ENCODE measurements at regions not wholly inside any gene's neighbourhood (a gene's known extent, or its start where the extent isn't known, plus 50 kb on each side); places are given as distances from the start of the nearest gene placed in this dataset.

DNA sequence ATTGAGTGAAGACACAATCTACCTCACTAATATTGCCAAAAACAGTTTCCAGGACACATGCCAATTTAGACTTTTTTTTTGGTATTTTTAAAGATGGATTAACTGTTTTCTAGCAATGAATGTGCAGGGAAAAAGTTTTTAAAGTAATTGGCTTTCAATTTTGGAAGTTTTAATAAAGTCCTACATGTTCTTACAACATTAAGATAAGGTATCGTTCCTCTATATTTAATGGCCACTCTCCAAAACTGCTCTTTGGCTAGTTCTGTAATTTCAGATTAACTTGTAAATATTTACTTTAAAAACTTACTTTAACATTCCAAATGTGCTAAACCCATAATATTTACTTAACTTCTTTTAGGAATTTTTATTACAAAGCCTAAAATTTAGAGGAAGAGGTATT is 1332.2 kb upstream of the PRMT6 start:
- no peak overlapping the region for H3K9ac ChIP-seq (ENCODE audit: low read depth, low read length, poor library complexity)
- H4K8ac ChIP-seq (ENCODE audit: low read depth, low read length): no peak overlapping the region
- H3K4me1 ChIP-seq (ENCODE audit: control insufficient read depth in 2 of 2, insufficient read depth in 1 of 2, low read depth in 1 of 2, low read length in 2 of 2): no peaks in the 10 kb centered on the region
- H3K23ac ChIP-seq (ENCODE audit: low read depth, low read length, poor library complexity): no peak overlapping the region
- no peak overlapping the region for H3K14ac ChIP-seq (ENCODE audit: low read length)
- no peak overlapping the region for H2BK12ac ChIP-seq (ENCODE audit: low read length)
- no peak overlapping the region for H3K18ac ChIP-seq (ENCODE audit: low read length)
- no peak overlapping the region for H3K4ac ChIP-seq (ENCODE audit: low read length)
- no peak overlapping the region for H2AK5ac ChIP-seq (ENCODE audit: low read depth, low read length)
- no peak overlapping the region for H3K4me3 ChIP-seq (ENCODE audit: low read length in 2 of 2)
- H3K9me3 ChIP-seq (replicated peaks in 1 of 2; ENCODE audit: control insufficient read depth in 2 of 2, insufficient read depth in 1 of 2, low read depth in 1 of 2, low read length in 2 of 2): no peaks in the 10 kb centered on the region
- H3K4me2 ChIP-seq (ENCODE audit: insufficient read depth, low read length, poor library complexity, severe bottlenecking): no peak overlapping the region
- H3K27ac ChIP-seq (replicated peaks; ENCODE audit: low read length): no peak overlapping the region
- no peaks in the 10 kb centered on the region for H3K27me3 ChIP-seq (ENCODE audit: control insufficient read depth in 3 of 3, insufficient read depth in 3 of 3, low read depth in 1 of 3, low read length in 3 of 3)
- H3K79me1 ChIP-seq (ENCODE audit: low read depth, low read length): no peaks in the 10 kb centered on the region
- no peak for DNase-seq (ENCODE audit: low spot score)
- H2BK5ac ChIP-seq (ENCODE audit: low read length): no peak overlapping the region
- no peak overlapping the region for H2BK120ac ChIP-seq (ENCODE audit: low read depth, low read length)
- WGBS, 2 donors (ENCODE audit: extremely low coverage in 2 of 2, insufficient read length in 2 of 2, insufficient replicate concordance in 1 of 2): no CpG with 5 or more reads among the region's 1 CpG
- H2BK15ac ChIP-seq (ENCODE audit: low read length): no peak overlapping the region
- H2AFZ ChIP-seq (ENCODE audit: low read length): no peak overlapping the region
- H3K36me3 ChIP-seq (replicated peaks in 1 of 2; ENCODE audit: control insufficient read depth in 2 of 2, insufficient read depth in 2 of 2, low read length in 2 of 2): no peaks in the 10 kb centered on the region
- H4K91ac ChIP-seq (ENCODE audit: low read depth, low read length, poor library complexity): no peak overlapping the region

DNA sequence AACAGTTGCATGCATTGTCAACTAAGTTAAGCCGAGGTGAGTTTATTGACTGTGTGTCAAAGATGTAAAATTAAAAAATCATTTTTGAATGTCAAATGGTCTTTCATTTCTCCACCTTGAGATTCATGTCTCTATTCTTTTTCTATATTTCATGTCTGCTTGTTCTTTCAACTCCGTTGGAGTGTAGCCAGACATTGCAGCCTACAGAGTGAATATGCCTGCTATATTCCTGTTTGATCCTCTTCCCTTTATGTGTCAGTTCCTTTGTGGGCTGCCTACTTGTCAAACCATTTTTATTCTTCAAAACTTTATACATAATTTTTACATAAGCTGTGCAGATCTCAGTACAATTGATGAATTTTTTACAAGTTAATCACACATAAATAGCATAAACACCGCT is 1325.8 kb upstream of the PRMT6 start:
- no peaks in the 10 kb centered on the region for H3K36me3 ChIP-seq (replicated peaks in 1 of 2; ENCODE audit: control insufficient read depth in 2 of 2, insufficient read depth in 2 of 2, low read length in 2 of 2)
- H3K4me2 ChIP-seq (ENCODE audit: insufficient read depth, low read length, poor library complexity, severe bottlenecking): no peak overlapping the region
- no peak overlapping the region for H4K91ac ChIP-seq (ENCODE audit: low read depth, low read length, poor library complexity)
- no peak overlapping the region for H3K14ac ChIP-seq (ENCODE audit: low read length)
- H3K4me1 ChIP-seq (ENCODE audit: control insufficient read depth in 2 of 2, insufficient read depth in 1 of 2, low read depth in 1 of 2, low read length in 2 of 2): no peaks in the 10 kb centered on the region
- no peak overlapping the region for H2BK5ac ChIP-seq (ENCODE audit: low read length)
- no peak overlapping the region for H3K27ac ChIP-seq (replicated peaks; ENCODE audit: low read length)
- no peak overlapping the region for H2BK15ac ChIP-seq (ENCODE audit: low read length)
- no peaks in the 10 kb centered on the region for H3K9me3 ChIP-seq (replicated peaks in 1 of 2; ENCODE audit: control insufficient read depth in 2 of 2, insufficient read depth in 1 of 2, low read depth in 1 of 2, low read length in 2 of 2)
- H3K4me3 ChIP-seq (ENCODE audit: low read length in 2 of 2): no peak overlapping the region
- H4K8ac ChIP-seq (ENCODE audit: low read depth, low read length): no peak overlapping the region
- no peak overlapping the region for H2AFZ ChIP-seq (ENCODE audit: low read length)
- H2BK120ac ChIP-seq (ENCODE audit: low read depth, low read length): no peak overlapping the region
- H3K18ac ChIP-seq (ENCODE audit: low read length): no peak overlapping the region
- H3K23ac ChIP-seq (ENCODE audit: low read depth, low read length, poor library complexity): no peak overlapping the region
- no peak for DNase-seq (ENCODE audit: low spot score)
- no peaks in the 10 kb centered on the region for H3K79me1 ChIP-seq (ENCODE audit: low read depth, low read length)
- no peak overlapping the region for H2BK12ac ChIP-seq (ENCODE audit: low read length)
- H2AK5ac ChIP-seq (ENCODE audit: low read depth, low read length): no peak overlapping the region
- no peak overlapping the region for H3K9ac ChIP-seq (ENCODE audit: low read depth, low read length, poor library complexity)
- no peak overlapping the region for H3K4ac ChIP-seq (ENCODE audit: low read length)
- H3K27me3 ChIP-seq (ENCODE audit: control insufficient read depth in 3 of 3, insufficient read depth in 3 of 3, low read depth in 1 of 3, low read length in 3 of 3): no peaks in the 10 kb centered on the region
- WGBS, 2 donors (ENCODE audit: extremely low coverage in 2 of 2, insufficient read length in 2 of 2, insufficient replicate concordance in 1 of 2): no CpG with 5 or more reads among the region's 3 CpGs

- Histone ChIP-seq H2BK5ac (ENCODE audit: low read length) (no peak overlapping the region), H3K14ac (ENCODE audit: low read length) (no peak overlapping the region), H2BK12ac (ENCODE audit: low read length) (no peak overlapping the region), H2BK120ac (ENCODE audit: low read depth, low read length) (no peak overlapping the region), H3K9me3 (replicated peaks in 1 of 2; ENCODE audit: control insufficient read depth in 2 of 2, insufficient read depth in 1 of 2, low read depth in 1 of 2, low read length in 2 of 2) (no peaks in the 10 kb centered on the region), H4K91ac (ENCODE audit: low read depth, low read length, poor library complexity) (no peak overlapping the region), H3K4me1 (ENCODE audit: control insufficient read depth in 2 of 2, insufficient read depth in 1 of 2, low read depth in 1 of 2, low read length in 2 of 2) (no peaks in the 10 kb centered on the region), H3K4ac (ENCODE audit: low read length) (no peak overlapping the region), H4K8ac (ENCODE audit: low read depth, low read length) (no peak overlapping the region), H3K4me2 (ENCODE audit: insufficient read depth, low read length, poor library complexity, severe bottlenecking) (no peak overlapping the region), H2AFZ (ENCODE audit: low read length) (no peak overlapping the region), H2BK15ac (ENCODE audit: low read length) (no peak overlapping the region), H2AK5ac (ENCODE audit: low read depth, low read length) (no peak overlapping the region), H3K79me1 (ENCODE audit: low read depth, low read length) (no peaks in the 10 kb centered on the region), H3K4me3 (ENCODE audit: low read length in 2 of 2) (no peak overlapping the region), H3K27ac (replicated peaks; ENCODE audit: low read length) (no peak overlapping the region), H3K9ac (ENCODE audit: low read depth, low read length, poor library complexity) (no peak overlapping the region), H3K23ac (ENCODE audit: low read depth, low read length, poor library complexity) (no peak overlapping the region), H3K36me3 (replicated peaks in 1 of 2; ENCODE audit: control insufficient read depth in 2 of 2, insufficient read depth in 2 of 2, low read length in 2 of 2) (no peaks in the 10 kb centered on the region), H3K18ac (ENCODE audit: low read length) (no peak overlapping the region), H3K27me3 (ENCODE audit: control insufficient read depth in 3 of 3, insufficient read depth in 3 of 3, low read depth in 1 of 3, low read length in 3 of 3) (no peaks in the 10 kb centered on the region)
- no CpG with 5 or more reads among the region's 3 CpGs for whole genome bisulfite sequencing, 2 donors (ENCODE audit: extremely low coverage in 2 of 2, insufficient read length in 2 of 2, insufficient replicate concordance in 1 of 2)
- DNase-seq (ENCODE audit: low spot score): no peak
Observed at GRCh38 chr1:105736349-105736748, 1320.1 kb upstream of the PRMT6 start.

- Histone ChIP-seq H2AFZ (ENCODE audit: low read length) (no peak overlapping the region), H4K91ac (ENCODE audit: low read depth, low read length, poor library complexity) (no peak overlapping the region), H3K9ac (ENCODE audit: low read depth, low read length, poor library complexity) (no peak overlapping the region), H3K79me1 (ENCODE audit: low read depth, low read length) (no peaks in the 10 kb centered on the region), H3K23ac (ENCODE audit: low read depth, low read length, poor library complexity) (no peak overlapping the region), H2BK12ac (ENCODE audit: low read length) (no peak overlapping the region), H3K18ac (ENCODE audit: low read length) (no peak overlapping the region), H3K4me1 (ENCODE audit: control insufficient read depth in 2 of 2, insufficient read depth in 1 of 2, low read depth in 1 of 2, low read length in 2 of 2) (no peaks in the 10 kb centered on the region), H3K36me3 (replicated peaks in 1 of 2; ENCODE audit: control insufficient read depth in 2 of 2, insufficient read depth in 2 of 2, low read length in 2 of 2) (no peaks in the 10 kb centered on the region), H4K8ac (ENCODE audit: low read depth, low read length) (no peak overlapping the region), H3K4ac (ENCODE audit: low read length) (no peak overlapping the region), H3K27ac (replicated peaks; ENCODE audit: low read length) (no peak overlapping the region), H3K27me3 (ENCODE audit: control insufficient read depth in 3 of 3, insufficient read depth in 3 of 3, low read depth in 1 of 3, low read length in 3 of 3) (no peaks in the 10 kb centered on the region), H3K4me3 (ENCODE audit: low read length in 2 of 2) (no peak overlapping the region), H2BK15ac (ENCODE audit: low read length) (no peak overlapping the region), H2BK120ac (ENCODE audit: low read depth, low read length) (no peak overlapping the region), H2AK5ac (ENCODE audit: low read depth, low read length) (no peak overlapping the region), H2BK5ac (ENCODE audit: low read length) (no peak overlapping the region), H3K9me3 (replicated peaks in 1 of 2; ENCODE audit: control insufficient read depth in 2 of 2, insufficient read depth in 1 of 2, low read depth in 1 of 2, low read length in 2 of 2) (peaks cover 0 to 2% of the 10 kb centered on the region in 2 donors), H3K14ac (ENCODE audit: low read length) (no peak overlapping the region), H3K4me2 (ENCODE audit: insufficient read depth, low read length, poor library complexity, severe bottlenecking) (no peak overlapping the region)
- DNase-seq (ENCODE audit: low spot score): no peak
- no CpG with 5 or more reads among the region's 4 CpGs for whole genome bisulfite sequencing, 2 donors (ENCODE audit: extremely low coverage in 2 of 2, insufficient read length in 2 of 2, insufficient replicate concordance in 1 of 2)
Observed at GRCh38 chr1:105779727-105780126, 1276.7 kb upstream of the PRMT6 start.
